MG63 (cell line): ENCODE measurements at regions not wholly inside any gene's neighbourhood (a gene's known extent, or its start where the extent isn't known, plus 50 kb on each side); places are given as distances from the start of the nearest gene placed in this dataset.

Experiments
- DNase-seq: peaks from one replicate; pipeline ENCODE4 v3.0.0-alpha.2; 2020
- H3K27me3 ChIP-seq: fragments of 250-450 bp; sonication (Bioruptor Pico); 2 replicates; pipeline ENCODE4 v1.5.1; 2020; ENCODE audit warnings: mild to moderate bottlenecking, moderate library complexity
- H3K36me3 ChIP-seq: fragments of 250-450 bp; sonication (Bioruptor Pico); 2 replicates; pipeline ENCODE4 v1.5.1; 2020; ENCODE audit warnings: mild to moderate bottlenecking, moderate library complexity
- H3K4me3 ChIP-seq: fragments of 250-450 bp; sonication (Bioruptor Pico); 2 replicates; pipeline ENCODE4 v1.5.1; 2020; ENCODE audit warnings: mild to moderate bottlenecking, moderate library complexity
- H3K9me3 ChIP-seq: fragments of 250-450 bp; sonication (Bioruptor Pico); 2 replicates; pipeline ENCODE4 v1.5.1; 2020; ENCODE audit warnings: mild to moderate bottlenecking, moderate library complexity

GRCh38 chr4:29805245-29805644, 914.9 kb upstream of the PCDH7 start:
- DNase-seq = no peak

GRCh38 chr4:29805916-29806480, 914.2 kb upstream of the PCDH7 start:
- Histone ChIP-seq H3K9me3 (no peaks in the 10 kb centered on the region), H3K36me3 (no peaks in the 10 kb centered on the region), H3K4me3 (no peak overlapping the region), H3K27me3 (no peaks in the 10 kb centered on the region)
- no peak for DNase-seq

More at GRCh38 chr4:29805245-29805644, 914.9 kb upstream of the PCDH7 start:
- H3K27me3 ChIP-seq = no peaks in the 10 kb centered on the region
- no peak overlapping the region for H3K4me3 ChIP-seq
- H3K9me3 ChIP-seq = no peaks in the 10 kb centered on the region
- H3K36me3 ChIP-seq = no peaks in the 10 kb centered on the region

- no peak overlapping the region for H3K4me3 ChIP-seq
- no peak for DNase-seq
- no peaks in the 10 kb centered on the region for H3K9me3 ChIP-seq
- no peaks in the 10 kb centered on the region for H3K27me3 ChIP-seq
- H3K36me3 ChIP-seq = no peaks in the 10 kb centered on the region
Measured at GRCh38 chr4:29817961-29818360, 902.2 kb upstream of the PCDH7 start.

DNA sequence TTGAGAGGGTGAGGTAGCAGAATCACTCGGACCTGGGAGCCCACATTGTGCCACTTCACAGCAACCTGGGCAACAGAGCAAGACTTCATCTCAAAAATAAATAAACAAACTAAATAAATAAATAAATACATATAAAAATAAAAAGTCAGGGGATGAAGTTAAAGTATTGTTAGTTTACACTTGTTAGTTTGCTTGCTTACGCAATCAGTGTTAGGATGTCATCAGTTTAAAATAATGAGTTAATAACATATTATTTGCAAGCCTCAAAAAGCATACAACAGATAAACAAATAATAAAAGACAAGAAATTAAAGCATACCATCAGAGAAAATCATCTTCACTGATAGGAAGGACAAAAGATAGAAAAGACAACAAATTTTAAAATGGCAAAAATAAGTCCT, 891.1 kb upstream of the PCDH7 start:
- DNase-seq = no peak
- no peaks in the 10 kb centered on the region for H3K36me3 ChIP-seq

DNA sequence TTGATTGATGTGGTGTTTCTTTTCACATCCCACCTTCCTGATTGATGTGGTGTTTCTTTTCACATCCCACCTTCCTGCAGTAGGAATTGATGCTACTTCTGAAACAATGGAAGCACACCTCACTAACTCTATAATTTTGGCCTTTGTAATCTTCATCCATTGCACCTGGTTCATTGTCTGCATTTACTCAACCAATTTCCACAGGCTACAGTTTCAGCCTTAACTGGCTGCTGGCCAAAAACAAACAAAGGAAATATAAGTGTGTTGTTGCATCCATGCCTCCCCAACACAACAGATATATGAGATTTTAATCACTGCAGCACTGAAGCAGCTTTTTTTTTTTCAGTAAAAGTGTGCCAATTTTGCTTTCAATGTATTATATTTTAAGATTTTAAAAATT, 867.6 kb upstream of the PCDH7 start:
- Histone ChIP-seq H3K9me3 (no peaks in the 10 kb centered on the region), H3K27me3 (no peaks in the 10 kb centered on the region), H3K36me3 (no peaks in the 10 kb centered on the region), H3K4me3 (no peak overlapping the region)
- no peak for DNase-seq

More for the DNA sequence above, 891.1 kb upstream of the PCDH7 start:
- H3K4me3 ChIP-seq = no peak overlapping the region
- no peaks in the 10 kb centered on the region for H3K9me3 ChIP-seq
- H3K27me3 ChIP-seq = no peaks in the 10 kb centered on the region

DNA sequence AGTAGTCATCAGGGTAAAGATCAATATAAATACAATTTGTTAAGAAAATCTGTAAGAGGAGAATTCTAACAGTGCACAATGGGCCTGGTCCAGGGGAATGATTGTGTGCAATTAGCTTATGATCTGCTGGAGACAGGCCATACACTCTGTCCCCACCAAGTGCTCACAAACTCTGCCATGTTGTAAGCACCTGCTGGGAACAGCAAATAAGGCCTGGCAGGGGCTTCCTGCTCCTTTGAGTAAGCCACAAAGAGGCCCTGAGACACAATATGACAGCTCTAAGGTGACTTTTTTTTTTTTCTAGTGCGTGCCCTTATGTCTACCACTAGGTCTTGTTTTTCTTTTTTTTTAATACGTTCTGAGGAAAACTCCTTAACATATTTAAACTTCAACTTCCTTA, 866.3 kb upstream of the PCDH7 start:
- DNase-seq = no peak
- no peaks in the 10 kb centered on the region for H3K36me3 ChIP-seq
- H3K9me3 ChIP-seq = no peaks in the 10 kb centered on the region
- H3K4me3 ChIP-seq = no peak overlapping the region
- H3K27me3 ChIP-seq = no peaks in the 10 kb centered on the region

DNA sequence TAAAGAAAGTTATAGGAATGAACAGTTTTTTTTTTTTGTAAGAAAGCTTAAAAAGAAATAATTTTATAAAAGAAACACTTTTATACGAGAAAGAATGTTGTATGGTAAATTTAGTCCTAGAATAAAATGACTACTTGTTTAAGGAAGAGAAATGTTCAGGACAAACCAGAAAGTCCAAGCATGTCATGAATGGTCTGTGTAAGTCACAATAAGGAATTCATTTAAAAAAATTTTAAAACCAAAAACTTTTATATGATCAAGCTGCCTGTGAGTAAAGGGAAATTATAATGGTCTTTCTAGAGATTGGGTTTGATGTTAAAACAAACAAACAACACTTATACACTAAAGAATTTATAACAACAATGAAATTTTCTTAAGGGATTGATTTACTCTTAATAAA, 858.9 kb upstream of the PCDH7 start:
- no peak for DNase-seq
- Histone ChIP-seq H3K27me3 (no peaks in the 10 kb centered on the region), H3K4me3 (no peak overlapping the region), H3K36me3 (no peaks in the 10 kb centered on the region), H3K9me3 (no peaks in the 10 kb centered on the region)

- no peaks in the 10 kb centered on the region for H3K9me3 ChIP-seq
- H3K27me3 ChIP-seq = no peaks in the 10 kb centered on the region
- H3K4me3 ChIP-seq = no peak overlapping the region
- no peak for DNase-seq
- no peaks in the 10 kb centered on the region for H3K36me3 ChIP-seq
Measured at GRCh38 chr4:29867412-29867811, 852.8 kb upstream of the PCDH7 start.

DNA sequence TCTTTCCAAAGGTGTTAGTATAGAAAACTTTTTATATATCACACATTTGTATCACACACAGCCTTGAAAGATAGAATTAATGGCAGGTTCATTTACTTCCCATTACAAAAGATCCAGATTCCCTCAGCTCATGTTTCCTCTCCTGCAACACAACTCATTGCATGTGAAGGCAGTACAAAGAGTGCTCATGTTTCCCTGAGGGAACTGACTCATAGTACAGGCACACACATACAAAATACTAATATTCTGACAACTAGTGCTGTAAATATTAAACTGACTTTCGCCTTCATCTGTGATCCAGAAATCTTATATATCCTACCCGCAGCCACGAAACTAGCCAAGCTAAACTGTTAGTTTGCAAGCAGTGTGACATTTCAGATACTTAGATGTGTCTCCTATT, 819.8 kb upstream of the PCDH7 start:
- H3K36me3 ChIP-seq = no peaks in the 10 kb centered on the region
- H3K9me3 ChIP-seq = no peaks in the 10 kb centered on the region
- no peak for DNase-seq
- H3K4me3 ChIP-seq = no peak overlapping the region
- H3K27me3 ChIP-seq = no peaks in the 10 kb centered on the region

DNA sequence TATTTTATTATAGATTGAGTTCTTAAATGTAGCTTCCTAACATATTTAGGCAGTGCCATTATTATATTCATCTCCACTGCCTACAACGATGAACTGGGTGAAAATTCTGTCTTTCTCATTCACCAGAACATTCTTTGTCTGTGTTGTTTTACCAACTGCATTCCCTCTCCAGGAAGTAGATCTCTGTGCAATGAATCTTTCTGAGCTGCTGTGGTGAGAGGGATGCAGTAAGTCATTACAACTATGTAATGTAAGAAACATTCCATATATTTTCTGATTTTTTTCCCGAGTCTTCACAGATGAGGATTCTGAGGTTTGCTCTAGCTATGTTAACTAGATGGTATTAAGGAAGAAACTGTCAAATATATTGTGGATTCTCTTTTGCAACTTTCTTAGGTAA, 811.9 kb upstream of the PCDH7 start:
- no peaks in the 10 kb centered on the region for H3K27me3 ChIP-seq
- DNase-seq = no peak
- no peaks in the 10 kb centered on the region for H3K36me3 ChIP-seq
- H3K4me3 ChIP-seq = no peak overlapping the region
- H3K9me3 ChIP-seq = no peaks in the 10 kb centered on the region

DNA sequence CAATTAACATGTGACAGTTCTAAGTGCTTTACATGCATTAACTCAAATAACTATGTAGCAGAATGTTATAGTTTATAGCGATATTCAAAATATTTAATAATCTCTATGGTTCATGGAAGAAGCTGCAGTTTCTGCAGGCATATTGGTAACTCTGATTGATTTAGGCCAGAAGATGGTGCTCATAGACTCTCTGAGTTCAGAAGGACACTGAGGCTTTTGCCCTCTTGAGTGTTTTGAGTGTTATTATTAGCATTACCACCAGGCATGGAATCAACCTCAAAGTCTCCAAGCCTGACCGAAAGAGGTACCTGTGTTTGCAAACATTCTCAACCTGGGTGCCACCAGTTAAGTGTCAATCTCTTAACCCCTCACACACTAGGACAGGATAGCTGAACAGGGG, 792.3 kb upstream of the PCDH7 start:
- Histone ChIP-seq H3K36me3 (no peaks in the 10 kb centered on the region), H3K9me3 (no peaks in the 10 kb centered on the region), H3K27me3 (no peaks in the 10 kb centered on the region), H3K4me3 (no peak overlapping the region)
- no peak for DNase-seq

- Histone ChIP-seq H3K36me3 (no peaks in the 10 kb centered on the region), H3K4me3 (no peak overlapping the region), H3K9me3 (no peaks in the 10 kb centered on the region), H3K27me3 (no peaks in the 10 kb centered on the region)
- no peak for DNase-seq
Measured at GRCh38 chr4:29948451-29948850, 771.7 kb upstream of the PCDH7 start.

- Histone ChIP-seq H3K4me3 (no peak overlapping the region), H3K9me3 (no peaks in the 10 kb centered on the region), H3K36me3 (no peaks in the 10 kb centered on the region), H3K27me3 (no peaks in the 10 kb centered on the region)
- no peak for DNase-seq
Measured at GRCh38 chr4:29948858-29949257, 771.3 kb upstream of the PCDH7 start.

DNA sequence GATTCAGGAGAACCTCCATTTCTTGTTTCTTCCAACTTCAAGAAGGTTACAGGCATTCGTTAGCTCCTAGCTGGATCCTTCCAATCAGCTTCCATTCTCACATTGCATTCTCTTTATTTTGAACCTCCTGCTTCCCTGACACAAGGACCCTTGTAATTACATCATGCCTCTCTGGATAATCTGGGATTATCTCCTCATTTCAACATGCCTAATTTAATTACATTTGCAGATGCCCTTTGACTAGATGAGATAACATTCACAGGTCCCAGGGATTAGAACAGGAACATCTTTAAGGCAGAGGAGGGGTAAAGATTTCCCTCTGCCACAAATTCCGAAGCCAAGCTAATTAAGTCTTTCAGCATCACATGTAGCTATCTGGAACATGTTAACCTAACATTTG, 753.8 kb upstream of the PCDH7 start:
- H3K27me3 ChIP-seq = no peaks in the 10 kb centered on the region
- no peaks in the 10 kb centered on the region for H3K36me3 ChIP-seq
- no peaks in the 10 kb centered on the region for H3K9me3 ChIP-seq
- no peak for DNase-seq
- no peak overlapping the region for H3K4me3 ChIP-seq

DNA sequence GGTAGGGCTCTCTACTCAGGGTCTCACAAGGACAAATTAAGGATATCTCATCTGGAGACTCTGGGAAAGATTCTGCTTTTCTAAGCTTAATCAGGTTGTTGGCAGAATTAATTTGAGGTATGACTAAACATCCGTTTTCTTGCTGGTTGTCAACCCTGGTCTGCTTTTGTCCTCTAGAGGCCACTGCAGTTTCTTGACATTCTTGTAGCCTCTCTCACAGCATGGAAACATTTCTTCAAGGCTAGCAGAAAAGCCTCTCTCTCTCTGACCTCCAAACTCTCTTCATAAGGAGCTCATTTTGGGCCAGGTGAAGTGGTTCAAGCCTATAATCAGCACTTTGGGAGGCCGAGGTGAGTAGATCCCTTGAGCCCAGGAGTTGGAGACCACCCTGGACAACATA, 749.5 kb upstream of the PCDH7 start:
- Histone ChIP-seq H3K9me3 (no peaks in the 10 kb centered on the region), H3K27me3 (no peaks in the 10 kb centered on the region), H3K4me3 (no peak overlapping the region), H3K36me3 (no peaks in the 10 kb centered on the region)
- DNase-seq = peak; percentile 1

DNA sequence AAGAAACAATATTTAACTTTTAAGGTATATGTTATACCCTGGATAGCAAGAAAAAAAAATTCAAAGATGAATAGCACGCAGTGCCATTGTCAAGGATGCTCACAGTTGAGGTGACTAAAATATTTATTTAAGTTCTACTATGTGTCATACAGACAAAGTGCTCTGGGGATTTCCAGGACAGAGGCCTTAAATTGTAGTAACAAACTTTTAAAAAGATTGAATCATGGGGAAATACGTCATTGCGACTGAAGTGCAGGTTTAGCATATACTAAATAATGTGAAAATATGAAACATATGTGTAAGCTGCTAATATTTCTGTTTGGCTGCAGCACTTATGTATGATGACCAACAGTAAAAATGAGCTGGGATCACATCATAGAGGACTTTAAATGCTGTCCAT, 748.0 kb upstream of the PCDH7 start:
- no peak for DNase-seq
- Histone ChIP-seq H3K36me3 (no peaks in the 10 kb centered on the region), H3K9me3 (no peaks in the 10 kb centered on the region), H3K27me3 (no peaks in the 10 kb centered on the region), H3K4me3 (no peak overlapping the region)

GRCh38 chr4:29983890-29984289, 736.3 kb upstream of the PCDH7 start:
- no peaks in the 10 kb centered on the region for H3K9me3 ChIP-seq
- no peak overlapping the region for H3K4me3 ChIP-seq
- H3K36me3 ChIP-seq = no peaks in the 10 kb centered on the region
- H3K27me3 ChIP-seq = no peaks in the 10 kb centered on the region
- no peak for DNase-seq

- H3K4me3 ChIP-seq = no peak overlapping the region
- no peaks in the 10 kb centered on the region for H3K36me3 ChIP-seq
- no peaks in the 10 kb centered on the region for H3K27me3 ChIP-seq
- DNase-seq = no peak
- H3K9me3 ChIP-seq = no peaks in the 10 kb centered on the region
Measured at GRCh38 chr4:30001628-30002027, 718.5 kb upstream of the PCDH7 start.

DNA sequence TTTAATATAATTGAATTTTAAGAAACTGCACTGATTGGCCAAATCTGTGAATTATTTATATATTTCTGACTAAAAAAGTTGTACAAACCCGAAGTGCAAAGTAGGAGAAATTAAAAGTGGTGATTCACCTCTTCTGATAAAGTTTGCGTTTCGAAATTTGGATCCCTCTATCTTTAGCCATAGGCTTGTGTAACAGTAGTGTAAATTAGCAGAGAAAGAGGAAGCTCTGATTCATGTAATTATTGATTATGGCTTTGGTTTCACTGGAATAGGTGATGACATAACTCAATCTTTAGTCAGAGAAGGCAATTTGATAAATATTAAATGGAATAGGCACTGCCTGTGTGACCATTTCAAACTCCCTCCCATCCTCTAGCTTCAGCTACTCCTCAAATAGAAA, 717.8 kb upstream of the PCDH7 start:
- no peak for DNase-seq
- no peaks in the 10 kb centered on the region for H3K9me3 ChIP-seq
- H3K4me3 ChIP-seq = no peak overlapping the region
- H3K36me3 ChIP-seq = no peaks in the 10 kb centered on the region
- H3K27me3 ChIP-seq = no peaks in the 10 kb centered on the region
